ENCODE measurements at regions not wholly inside any gene's neighbourhood (a gene's known extent, or its start where the extent isn't known, plus 50 kb on each side); places are given as distances from the start of the nearest gene placed in this dataset.

DNA sequence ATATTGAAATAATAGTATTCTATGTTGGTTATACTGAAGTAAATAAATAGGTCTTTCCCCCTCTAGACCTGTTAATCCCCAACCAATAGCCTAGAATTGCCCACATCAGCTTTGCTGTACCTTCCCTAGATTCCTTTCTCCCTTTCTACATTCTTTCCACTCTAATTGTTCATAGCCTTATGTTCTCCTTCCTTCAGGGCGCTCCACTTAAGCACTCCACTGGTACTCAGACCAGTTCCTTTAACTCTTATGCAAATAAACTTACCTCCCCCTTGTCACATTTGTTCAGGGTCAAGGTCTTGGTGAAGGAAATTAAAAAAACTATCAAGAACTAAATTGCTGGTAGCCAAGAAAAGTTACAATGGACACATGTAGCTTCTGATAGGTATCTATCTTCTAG lies 294.8 kb downstream of the UTP18 start:
- H3K4me1 ChIP-seq, result no peaks in the 10 kb centered on the region
- WGBS, 2 donors, result 58 to 60% methylated on average over 1 of the region's 1 CpG
- no peak overlapping the region for H3K27ac ChIP-seq
- DNase-seq, result no peak
- no peaks in the 10 kb centered on the region for H3K27me3 ChIP-seq
- TF ChIP-seq, protein P1, sequence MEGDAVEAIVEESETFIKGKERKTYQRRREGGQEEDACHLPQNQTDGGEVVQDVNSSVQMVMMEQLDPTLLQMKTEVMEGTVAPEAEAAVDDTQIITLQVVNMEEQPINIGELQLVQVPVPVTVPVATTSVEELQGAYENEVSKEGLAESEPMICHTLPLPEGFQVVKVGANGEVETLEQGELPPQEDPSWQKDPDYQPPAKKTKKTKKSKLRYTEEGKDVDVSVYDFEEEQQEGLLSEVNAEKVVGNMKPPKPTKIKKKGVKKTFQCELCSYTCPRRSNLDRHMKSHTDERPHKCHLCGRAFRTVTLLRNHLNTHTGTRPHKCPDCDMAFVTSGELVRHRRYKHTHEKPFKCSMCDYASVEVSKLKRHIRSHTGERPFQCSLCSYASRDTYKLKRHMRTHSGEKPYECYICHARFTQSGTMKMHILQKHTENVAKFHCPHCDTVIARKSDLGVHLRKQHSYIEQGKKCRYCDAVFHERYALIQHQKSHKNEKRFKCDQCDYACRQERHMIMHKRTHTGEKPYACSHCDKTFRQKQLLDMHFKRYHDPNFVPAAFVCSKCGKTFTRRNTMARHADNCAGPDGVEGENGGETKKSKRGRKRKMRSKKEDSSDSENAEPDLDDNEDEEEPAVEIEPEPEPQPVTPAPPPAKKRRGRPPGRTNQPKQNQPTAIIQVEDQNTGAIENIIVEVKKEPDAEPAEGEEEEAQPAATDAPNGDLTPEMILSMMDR (IDR thresholded peaks at IDR 0.05), result no peak
- no peak for TF ChIP-seq POLR2A (IDR thresholded peaks at IDR 0.05)
- intact Hi-C loops (cut with DNase I), result no loop called here
- H3K36me3 ChIP-seq, result no peaks in the 10 kb centered on the region
- H3K9me3 ChIP-seq, result no peaks in the 10 kb centered on the region
- no peak overlapping the region for H3K4me3 ChIP-seq (replicated peaks in 1 of 3)

GRCh38 chr17:51559778-51560177 lies 299.4 kb downstream of the UTP18 start:
- intact Hi-C loops (cut with DNase I), result no loop called here
- 73 to 75% methylated on average over 3 of the region's 3 CpGs for whole genome bisulfite sequencing, 2 donors
- H3K4me1 ChIP-seq, result no peaks in the 10 kb centered on the region

GRCh38 chr17:51560398-51560797 lies 300.1 kb downstream of the UTP18 start:
- no peak for DNase-seq
- H3K4me1 ChIP-seq, result no peaks in the 10 kb centered on the region
- TF ChIP-seq POLR2A (IDR thresholded peaks at IDR 0.05), result no peak
- TF ChIP-seq, protein P1 (IDR thresholded peaks at IDR 0.05), result no peak
- H3K36me3 ChIP-seq, result no peaks in the 10 kb centered on the region
- H3K27ac ChIP-seq, result no peak overlapping the region
- H3K4me3 ChIP-seq (replicated peaks in 1 of 3), result no peak overlapping the region
- H3K27me3 ChIP-seq, result no peaks in the 10 kb centered on the region
- H3K9me3 ChIP-seq, result no peaks in the 10 kb centered on the region
- intact Hi-C loops (cut with DNase I), result no loop called here

More at GRCh38 chr17:51559778-51560177, 299.4 kb downstream of the UTP18 start:
- Histone ChIP-seq H3K27ac (no peak overlapping the region), H3K36me3 (no peaks in the 10 kb centered on the region), H3K27me3 (no peaks in the 10 kb centered on the region), H3K9me3 (no peaks in the 10 kb centered on the region), H3K4me3 (replicated peaks in 1 of 3) (no peak overlapping the region)
- no peak for DNase-seq
- TF ChIP-seq, protein P1 (IDR thresholded peaks at IDR 0.05), result no peak
- TF ChIP-seq POLR2A (IDR thresholded peaks at IDR 0.05), result no peak

GRCh38 chr17:51563961-51564360 lies 303.6 kb downstream of the UTP18 start:
- intact Hi-C loops (cut with DNase I), result no loop called here
- H3K36me3 ChIP-seq, result no peaks in the 10 kb centered on the region
- H3K4me3 ChIP-seq (replicated peaks in 1 of 3), result no peak overlapping the region
- TF ChIP-seq, protein P1 (IDR thresholded peaks at IDR 0.05), result no peak
- TF ChIP-seq POLR2A (IDR thresholded peaks at IDR 0.05), result no peak
- no peaks in the 10 kb centered on the region for H3K4me1 ChIP-seq
- DNase-seq, result no peak
- no peaks in the 10 kb centered on the region for H3K27me3 ChIP-seq
- 76 to 82% methylated on average over 3 of the region's 3 CpGs for WGBS, 2 donors
- no peak overlapping the region for H3K27ac ChIP-seq
- no peaks in the 10 kb centered on the region for H3K9me3 ChIP-seq

DNA sequence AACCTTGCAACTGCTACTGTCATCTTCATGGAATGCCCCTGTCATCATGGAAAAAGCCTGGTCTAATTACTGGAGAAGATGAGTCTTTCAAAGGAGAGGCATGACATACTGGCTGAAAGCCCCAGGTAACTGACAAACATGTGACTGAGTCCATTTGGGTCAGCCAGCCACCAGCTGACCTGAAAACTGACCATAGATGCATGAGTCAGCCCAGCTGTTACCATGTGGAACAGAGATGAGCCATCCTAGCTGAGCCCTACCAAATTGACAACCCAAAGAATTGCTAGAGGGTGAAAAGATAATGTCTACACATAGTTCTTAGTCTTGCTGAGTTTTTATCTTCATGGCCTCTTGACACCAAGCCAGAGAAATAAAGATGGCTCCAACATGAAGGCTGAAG lies 311.8 kb downstream of the UTP18 start:
- Histone ChIP-seq H3K27ac (no peak overlapping the region), H3K4me3 (replicated peaks in 1 of 3) (no peak overlapping the region), H3K36me3 (no peaks in the 10 kb centered on the region), H3K27me3 (no peaks in the 10 kb centered on the region), H3K9me3 (no peaks in the 10 kb centered on the region), H3K4me1 (no peaks in the 10 kb centered on the region)
- no peak for DNase-seq
- intact Hi-C loops (cut with DNase I), result no loop called here
- no peak for TF ChIP-seq POLR2A (IDR thresholded peaks at IDR 0.05)
- TF ChIP-seq, protein P1 (IDR thresholded peaks at IDR 0.05), result no peak

Data from thyroid gland (tissue), 4 donors.